Gastroesophageal sphincter (tissue), 4 donors: ENCODE measurements at regions not wholly inside any gene's neighbourhood (a gene's known extent, or its start where the extent isn't known, plus 50 kb on each side); places are given as distances from the start of the nearest gene placed in this dataset.

Source experiments
- ATAC-seq: fragments of 150-250 bp; one replicate; pipeline ENCODE4 v1.9.1; 2016; ENCODE audit warnings: mild to moderate bottlenecking, moderate library complexity
- H3K27ac ChIP-seq, 4 donors: fragments of 200-600 bp; sonication (generic) in 3 of 4; 1 replicate in 3 of 4; 2 replicates in 1 of 4; pipeline ENCODE4 v1.5.1; 2016 to 2019
- H3K27me3 ChIP-seq: fragments of 200-600 bp; sonication (generic); one replicate; pipeline ENCODE4 v1.5.1; 2019
- H3K36me3 ChIP-seq, 2 donors: fragments of 200-600 bp; sonication (generic); one replicate each; pipeline ENCODE4 v1.5.1; 2019; ENCODE audit warnings: control low read depth in 1 of 2
- H3K4me1 ChIP-seq, 3 donors: fragments of 200-600 bp; sonication (generic); 1 replicate in 2 of 3; 2 replicates in 1 of 3; pipeline ENCODE4 v1.5.1; 2016 to 2019; ENCODE audit warnings: control low read depth in 2 of 3
- H3K4me3 ChIP-seq, 2 donors: fragments of 200-600 bp; sonication (generic); one replicate each; pipeline ENCODE4 v1.5.1; 2019; ENCODE audit warnings: mild to moderate bottlenecking in 1 of 2, moderate library complexity in 1 of 2
- H3K9me3 ChIP-seq, 3 donors: fragments of 200-600 bp; sonication (generic); one replicate each; pipeline ENCODE4 v1.5.1; 2017 to 2019; ENCODE audit warnings: control low read depth in 2 of 3
- EP300 ChIP-seq: sonication (generic); formaldehyde crosslinking; IDR thresholded peaks from one replicate; pipeline ENCODE4 v1.6.1; 2017; ENCODE audit warnings: antibody characterized with exemption, mild to moderate bottlenecking
- POLR2A ChIP-seq, 2 donors: fragments of 450-650 bp; IDR thresholded peaks; one replicate each; pipeline ENCODE4 v1.6.1; 2017; ENCODE audit warnings: antibody characterized with exemption in 2 of 2, mild to moderate bottlenecking in 2 of 2, moderate library complexity in 1 of 2
- POLR2AphosphoS5 ChIP-seq: sonication (generic); formaldehyde crosslinking; IDR thresholded peaks from one replicate; pipeline ENCODE4 v1.6.1; 2017; ENCODE audit warnings: antibody characterized with exemption
- WGBS, 2 donors: methylation state at CpG; one replicate each; pipeline ENCODE4 v1.1.5; 2018; ENCODE audit warnings: low coverage in 1 of 2; 5-methylcytosine and 5-hydroxymethylcytosine counted together
- TF ChIP-seq, protein P1 (sequence below), 4 experiments: fragments of 200-600 bp in 2 of 4; fragments of 450-650 bp in 2 of 4; sonication (generic) in 1 of 4; IDR thresholded peaks; one replicate each; pipeline ENCODE4 v1.5.1; 2017 to 2019; ENCODE audit warnings: antibody characterized with exemption in 4 of 4, mild to moderate bottlenecking in 2 of 4, moderate library complexity in 2 of 4

DNA sequence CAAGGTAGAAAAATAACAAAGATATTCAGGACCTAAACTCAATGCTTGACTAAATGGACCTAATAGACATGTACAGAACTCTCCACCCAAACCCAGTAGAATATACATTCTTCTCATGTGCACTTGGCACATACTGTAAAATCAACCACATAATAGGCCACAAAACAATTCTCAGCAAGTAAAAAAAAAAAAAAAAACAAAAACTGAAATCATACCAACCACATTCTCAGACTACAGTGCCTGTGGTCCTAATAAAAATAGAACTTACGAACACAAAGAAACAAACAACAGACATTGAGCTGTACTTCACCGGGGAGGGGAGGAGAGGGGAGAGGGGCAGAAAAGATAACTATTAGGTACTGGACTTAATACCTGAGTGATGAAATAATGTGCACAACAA, 114.1 kb upstream of the CD180 start:
- Histone ChIP-seq H3K4me3 (no peak overlapping the region), H3K4me1 (peaks cover 0 to 19% (median 7%) of the 10 kb centered on the region in 3 donors), H3K36me3 (no peaks in the 10 kb centered on the region), H3K27ac (no peak overlapping the region), H3K27me3 (no peaks in the 10 kb centered on the region), H3K9me3 (no peaks in the 10 kb centered on the region)
- TF ChIP-seq, protein P1, sequence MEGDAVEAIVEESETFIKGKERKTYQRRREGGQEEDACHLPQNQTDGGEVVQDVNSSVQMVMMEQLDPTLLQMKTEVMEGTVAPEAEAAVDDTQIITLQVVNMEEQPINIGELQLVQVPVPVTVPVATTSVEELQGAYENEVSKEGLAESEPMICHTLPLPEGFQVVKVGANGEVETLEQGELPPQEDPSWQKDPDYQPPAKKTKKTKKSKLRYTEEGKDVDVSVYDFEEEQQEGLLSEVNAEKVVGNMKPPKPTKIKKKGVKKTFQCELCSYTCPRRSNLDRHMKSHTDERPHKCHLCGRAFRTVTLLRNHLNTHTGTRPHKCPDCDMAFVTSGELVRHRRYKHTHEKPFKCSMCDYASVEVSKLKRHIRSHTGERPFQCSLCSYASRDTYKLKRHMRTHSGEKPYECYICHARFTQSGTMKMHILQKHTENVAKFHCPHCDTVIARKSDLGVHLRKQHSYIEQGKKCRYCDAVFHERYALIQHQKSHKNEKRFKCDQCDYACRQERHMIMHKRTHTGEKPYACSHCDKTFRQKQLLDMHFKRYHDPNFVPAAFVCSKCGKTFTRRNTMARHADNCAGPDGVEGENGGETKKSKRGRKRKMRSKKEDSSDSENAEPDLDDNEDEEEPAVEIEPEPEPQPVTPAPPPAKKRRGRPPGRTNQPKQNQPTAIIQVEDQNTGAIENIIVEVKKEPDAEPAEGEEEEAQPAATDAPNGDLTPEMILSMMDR (IDR thresholded peaks at IDR 0.05), result no peak
- TF ChIP-seq EP300 (no peak), POLR2AphosphoS5 (no peak), POLR2A (IDR thresholded peaks at IDR 0.05) (no peak)
- no peak for ATAC-seq
- WGBS, 2 donors, result 87 to 93% methylated on average over 2 of the region's 2 CpGs

DNA sequence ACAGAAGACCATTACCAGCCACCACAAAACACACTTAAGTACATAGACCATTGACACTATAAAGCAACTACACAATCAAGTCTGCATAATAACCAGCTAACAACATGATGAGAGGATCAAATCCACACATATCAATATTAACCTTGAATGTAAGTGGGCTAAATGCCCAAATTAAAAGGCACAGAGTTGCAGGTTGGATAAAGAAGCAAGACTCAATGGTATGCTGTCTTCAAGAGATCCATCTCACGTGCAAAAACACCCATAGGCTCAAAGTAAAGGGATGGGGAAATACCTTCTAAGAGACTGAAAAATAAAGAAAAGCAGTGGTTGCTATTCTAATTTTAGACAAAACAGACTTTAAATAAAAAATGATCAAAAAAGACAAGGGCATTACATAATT, 113.6 kb upstream of the CD180 start:
- 100% methylated on average over 1 of the region's 1 CpG for WGBS, 2 donors
- no peaks in the 10 kb centered on the region for H3K36me3 ChIP-seq
- no peak for TF ChIP-seq POLR2AphosphoS5
- TF ChIP-seq, protein P1 (IDR thresholded peaks at IDR 0.05), result no peak
- TF ChIP-seq POLR2A (IDR thresholded peaks at IDR 0.05), result no peak
- TF ChIP-seq EP300, result no peak
- no peaks in the 10 kb centered on the region for H3K9me3 ChIP-seq
- H3K4me1 ChIP-seq, result peaks cover 0 to 25% (median 7%) of the 10 kb centered on the region in 3 donors
- no peak overlapping the region for H3K4me3 ChIP-seq
- no peak overlapping the region for H3K27ac ChIP-seq
- H3K27me3 ChIP-seq, result no peaks in the 10 kb centered on the region
- ATAC-seq, result no peak

DNA sequence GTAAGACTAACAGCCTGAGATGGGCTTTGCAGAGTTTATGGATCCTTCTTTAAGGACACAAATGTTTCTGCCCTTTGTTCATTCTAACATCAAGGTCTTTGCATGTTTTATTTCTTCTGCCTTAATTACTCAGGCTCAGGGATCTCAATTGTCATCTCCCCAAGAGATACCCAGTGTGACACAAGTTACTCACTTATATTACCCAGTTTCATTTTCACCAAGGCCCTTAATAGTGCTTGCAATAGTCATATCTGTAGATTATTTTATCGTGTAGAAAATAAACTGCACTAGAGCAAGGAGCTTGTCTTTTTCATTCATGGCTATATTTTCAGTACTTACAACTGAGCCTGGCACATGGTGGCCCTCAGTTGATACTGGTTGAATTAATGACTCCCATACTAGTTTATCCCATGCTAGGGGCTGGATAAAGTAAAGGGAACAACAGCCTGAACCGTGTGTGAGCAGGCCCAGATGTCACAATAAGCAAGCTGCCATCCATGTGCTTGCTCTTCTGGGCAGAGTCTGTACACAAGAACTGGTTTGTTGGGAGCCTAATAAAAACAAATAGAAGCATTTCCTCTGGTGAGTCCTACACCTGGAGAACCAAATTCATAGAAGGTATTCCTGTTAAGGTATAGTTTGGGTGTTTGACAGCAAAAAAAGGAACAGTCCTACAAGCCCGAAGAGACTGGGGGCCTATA, 112.5 kb upstream of the CD180 start:
- no peak for ATAC-seq
- H3K4me3 ChIP-seq, result no peak overlapping the region
- WGBS, 2 donors, result 70 to 77% methylated on average over 3 of the region's 3 CpGs
- no peaks in the 10 kb centered on the region for H3K9me3 ChIP-seq
- TF ChIP-seq, protein P1 (IDR thresholded peaks at IDR 0.05), result no peak
- no peak for TF ChIP-seq EP300
- no peak for TF ChIP-seq POLR2A (IDR thresholded peaks at IDR 0.05)
- no peak for TF ChIP-seq POLR2AphosphoS5
- H3K27ac ChIP-seq, result no peak overlapping the region
- H3K27me3 ChIP-seq, result no peaks in the 10 kb centered on the region
- no peaks in the 10 kb centered on the region for H3K36me3 ChIP-seq
- H3K4me1 ChIP-seq, result peaks cover 0 to 33% (median 7%) of the 10 kb centered on the region in 3 donors

DNA sequence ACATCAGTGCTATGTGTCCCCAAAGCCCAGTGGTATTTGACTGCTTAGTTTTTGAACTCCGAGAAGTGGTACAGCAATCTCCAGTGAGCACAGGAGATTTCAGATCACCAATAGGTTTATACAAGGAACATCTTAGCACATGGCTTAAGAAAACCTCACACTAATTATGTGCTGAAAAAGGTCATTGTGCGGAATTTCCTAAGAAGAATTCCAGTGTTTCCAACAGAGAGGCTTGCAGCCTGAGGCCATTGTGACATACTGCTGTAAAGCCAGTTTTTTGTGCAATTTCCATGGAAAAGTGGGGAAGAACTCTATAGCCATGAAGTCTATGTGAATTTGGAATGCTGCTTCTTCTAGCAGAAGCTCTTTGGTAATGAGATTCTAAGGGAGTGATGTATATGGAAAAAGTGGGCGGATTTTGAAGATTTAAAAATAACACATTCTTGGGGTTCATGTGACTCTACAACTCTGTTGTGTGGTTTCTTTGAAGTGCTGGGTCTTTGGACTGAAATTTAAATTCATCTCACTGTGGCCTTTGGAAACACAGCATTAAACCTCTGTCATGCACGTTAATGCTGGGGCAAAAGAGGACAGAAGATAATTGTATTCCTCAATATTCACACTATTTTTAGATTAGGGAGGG, 110.5 kb upstream of the CD180 start:
- no peaks in the 10 kb centered on the region for H3K9me3 ChIP-seq
- peaks cover 2 to 48% (median 7%) of the 10 kb centered on the region in 3 donors for H3K4me1 ChIP-seq
- no peaks in the 10 kb centered on the region for H3K36me3 ChIP-seq
- 80 to 89% methylated on average over 3 to 4 of the region's 4 CpGs for WGBS, 2 donors
- TF ChIP-seq POLR2A (IDR thresholded peaks at IDR 0.05) (no peak), POLR2AphosphoS5 (no peak), EP300 (no peak)
- ATAC-seq, result no peak
- H3K27ac ChIP-seq, result peak overlapping the region in 3 of 4 donors; percentile 70 to 84 (median 83)
- no peak overlapping the region for H3K4me3 ChIP-seq
- no peaks in the 10 kb centered on the region for H3K27me3 ChIP-seq

DNA sequence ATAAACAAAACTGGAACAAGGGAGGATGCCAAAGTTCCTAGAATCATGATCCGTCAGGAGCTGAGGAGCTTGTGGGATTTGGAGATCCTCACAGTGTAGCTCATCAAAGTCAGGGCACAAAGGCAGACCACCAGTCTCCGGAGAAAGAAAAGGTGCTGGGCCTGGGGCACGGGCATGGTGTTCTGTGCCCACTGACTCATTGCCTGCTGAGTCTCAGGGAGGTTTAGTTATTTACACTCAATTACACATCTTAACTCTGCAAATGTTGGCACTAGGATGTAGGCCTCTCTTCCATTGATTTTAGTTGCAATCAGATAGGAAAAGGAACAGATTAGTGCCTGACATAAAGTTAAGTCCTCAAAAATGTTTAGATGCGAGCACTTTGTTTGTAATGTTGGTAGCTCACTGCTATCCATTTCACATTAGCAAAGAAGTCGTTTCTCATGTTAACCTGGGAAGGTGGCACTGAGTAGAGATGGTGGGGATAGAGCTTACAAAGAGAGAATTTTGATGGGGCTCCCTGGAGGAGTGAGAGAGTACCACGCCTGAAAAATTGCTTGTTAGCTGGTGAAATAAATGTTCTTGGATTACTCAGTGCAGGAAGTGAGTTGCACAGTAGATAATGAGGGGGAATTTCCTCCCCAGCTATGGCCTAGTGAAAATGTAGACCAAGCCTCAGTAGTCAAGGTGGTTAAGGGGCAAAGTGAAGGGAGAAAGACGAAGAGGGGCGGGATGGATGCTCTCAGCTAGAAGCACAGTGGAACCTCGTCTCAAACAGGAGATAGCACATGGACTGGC, 109.5 kb upstream of the CD180 start:
- Histone ChIP-seq H3K4me3 (no peak overlapping the region), H3K36me3 (no peaks in the 10 kb centered on the region), H3K9me3 (no peaks in the 10 kb centered on the region), H3K27me3 (no peaks in the 10 kb centered on the region), H3K27ac (peak overlapping the region; percentile 42 to 84 (median 76)), H3K4me1 (peaks cover 6 to 58% (median 7%) of the 10 kb centered on the region in 3 donors)
- ATAC-seq, result no peak
- 75 to 88% methylated on average over 6 to 9 of the region's 9 CpGs for WGBS, 2 donors
- TF ChIP-seq, protein P1 (IDR thresholded peaks at IDR 0.05), result no peak
- no peak for TF ChIP-seq EP300
- no peak for TF ChIP-seq POLR2A (IDR thresholded peaks at IDR 0.05)
